ENCODE measurements at regions not wholly inside any gene's neighbourhood (a gene's known extent, or its start where the extent isn't known, plus 50 kb on each side); places are given as distances from the start of the nearest gene placed in this dataset.
"Not testable (repeated sequence)": the region's sequence is repeated elsewhere in the genome, so short reads cannot be mapped to it uniquely, and the experiment has no call there.

GRCh38 chr15:62270216-62270921, 105.3 kb upstream of the C2CD4B start:
- no peak for DNase-seq (ENCODE audit: low spot score)

GRCh38 chr15:62272290-62272689, 107.2 kb upstream of the C2CD4B start:
- no peak for DNase-seq (ENCODE audit: low spot score)

- no peak for DNase-seq (ENCODE audit: low spot score)
Measured at GRCh38 chr15:62275831-62276230, 110.7 kb upstream of the C2CD4B start.

- DNase-seq (ENCODE audit: low spot score), result no peak
Measured at GRCh38 chr15:62277816-62278394, 112.8 kb upstream of the C2CD4B start.

- no peak for DNase-seq (ENCODE audit: low spot score)
Measured at GRCh38 chr15:62278534-62278933, 113.4 kb upstream of the C2CD4B start.

- DNase-seq (ENCODE audit: low spot score), result no peak
Measured at GRCh38 chr15:62279041-62279440, 114.0 kb upstream of the C2CD4B start.

GRCh38 chr15:62280625-62281024, 115.5 kb upstream of the C2CD4B start:
- no peak for DNase-seq (ENCODE audit: low spot score)

GRCh38 chr15:62281801-62282200, 116.7 kb upstream of the C2CD4B start:
- DNase-seq (ENCODE audit: low spot score), result not testable (repeated sequence)

- DNase-seq (ENCODE audit: low spot score), result no peak
Measured at GRCh38 chr15:62287066-62287857, 122.2 kb upstream of the C2CD4B start.

GRCh38 chr15:62288361-62289017, 123.4 kb upstream of the C2CD4B start:
- DNase-seq (ENCODE audit: low spot score), result no peak

- DNase-seq (ENCODE audit: low spot score), result no peak
Measured at GRCh38 chr15:62291262-62291661, 126.2 kb upstream of the C2CD4B start.

GRCh38 chr15:62296756-62297507, 131.8 kb upstream of the C2CD4B start:
- no peak for DNase-seq (ENCODE audit: low spot score)

- DNase-seq (ENCODE audit: low spot score), result no peak
Measured at GRCh38 chr15:62297522-62297921, 132.4 kb upstream of the C2CD4B start.

GRCh38 chr15:62297933-62298332, 132.8 kb upstream of the C2CD4B start:
- no peak for DNase-seq (ENCODE audit: low spot score)

GRCh38 chr15:62298811-62299210, 133.7 kb upstream of the C2CD4B start:
- DNase-seq (ENCODE audit: low spot score), result no peak

- DNase-seq (ENCODE audit: low spot score), result no peak
Measured at GRCh38 chr15:62299541-62299940, 134.5 kb upstream of the C2CD4B start.

- DNase-seq (ENCODE audit: low spot score), result no peak
Measured at GRCh38 chr15:62301993-62302675, 137.0 kb upstream of the C2CD4B start.

- DNase-seq (ENCODE audit: low spot score), result peak; percentile 77
Measured at GRCh38 chr15:62306851-62307504, 141.9 kb upstream of the C2CD4B start.

GRCh38 chr15:62307551-62307950, 142.5 kb upstream of the C2CD4B start:
- no peak for DNase-seq (ENCODE audit: low spot score)

GRCh38 chr15:62316413-62317060, 151.5 kb upstream of the C2CD4B start:
- DNase-seq (ENCODE audit: low spot score), result no peak
